GM12891 (cell line): ENCODE measurements at regions not wholly inside any gene's neighbourhood (a gene's known extent, or its start where the extent isn't known, plus 50 kb on each side); places are given as distances from the start of the nearest gene placed in this dataset.

Experiments
- PAX5 ChIP-seq: IDR thresholded peaks from 2 replicates; pipeline ENCODE4 v1.6.1; 2011; ENCODE audit warnings: low read length, moderate library complexity, mild to moderate bottlenecking; ENCODE audit not compliant: insufficient read depth, severe bottlenecking
- POLR2A ChIP-seq: IDR thresholded peaks from 2 replicates; pipeline ENCODE4 v1.6.1; 2011; ENCODE audit warnings: low read depth, low read length, control low read depth
- POLR2AphosphoS5 ChIP-seq: IDR thresholded peaks from 2 replicates; pipeline ENCODE4 v1.6.1; 2011; ENCODE audit warnings: low read depth, low read length, control low read depth
- POU2F2 ChIP-seq: IDR thresholded peaks from 2 replicates; pipeline ENCODE4 v1.6.1; 2011; ENCODE audit warnings: low read depth, mild to moderate bottlenecking, control low read depth, low read length, moderate library complexity
- SPI1 ChIP-seq: IDR thresholded peaks from 2 replicates; pipeline ENCODE4 v1.6.1; 2011; ENCODE audit warnings: low read depth, low read length, control low read depth
- TAF1 ChIP-seq: IDR thresholded peaks from 2 replicates; pipeline ENCODE4 v1.6.1; 2011; ENCODE audit warnings: low read depth, low read length, control low read depth

DNA sequence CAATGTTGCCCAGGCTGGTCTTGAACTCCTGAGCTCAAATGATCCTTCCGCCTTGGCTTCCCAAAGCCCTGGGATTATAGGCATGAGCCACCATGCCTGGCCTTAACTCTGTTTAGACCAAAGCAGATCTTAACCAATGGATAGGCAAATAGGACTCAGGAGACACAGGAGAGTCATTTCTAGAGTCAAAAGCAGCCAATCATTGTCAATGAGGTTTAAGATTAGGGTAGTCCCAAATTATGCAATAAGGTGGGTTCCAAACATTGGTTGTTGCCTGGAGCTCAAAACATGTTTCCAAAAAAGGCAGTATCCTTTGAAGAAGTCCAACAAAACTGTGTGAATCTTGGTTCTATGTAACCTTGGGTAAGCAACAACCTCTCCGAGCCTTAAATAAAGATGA is 95.7 kb upstream of the JARID2 start:
- TF ChIP-seq SPI1, result no peak
- no peak for TF ChIP-seq POLR2A
- TF ChIP-seq PAX5, result no peak
- no peak for TF ChIP-seq POLR2AphosphoS5
- no peak for TF ChIP-seq TAF1
- no peak for TF ChIP-seq POU2F2
